ENCODE measurements at regions not wholly inside any gene's neighbourhood (a gene's known extent, or its start where the extent isn't known, plus 50 kb on each side); places are given as distances from the start of the nearest gene placed in this dataset.

DNA sequence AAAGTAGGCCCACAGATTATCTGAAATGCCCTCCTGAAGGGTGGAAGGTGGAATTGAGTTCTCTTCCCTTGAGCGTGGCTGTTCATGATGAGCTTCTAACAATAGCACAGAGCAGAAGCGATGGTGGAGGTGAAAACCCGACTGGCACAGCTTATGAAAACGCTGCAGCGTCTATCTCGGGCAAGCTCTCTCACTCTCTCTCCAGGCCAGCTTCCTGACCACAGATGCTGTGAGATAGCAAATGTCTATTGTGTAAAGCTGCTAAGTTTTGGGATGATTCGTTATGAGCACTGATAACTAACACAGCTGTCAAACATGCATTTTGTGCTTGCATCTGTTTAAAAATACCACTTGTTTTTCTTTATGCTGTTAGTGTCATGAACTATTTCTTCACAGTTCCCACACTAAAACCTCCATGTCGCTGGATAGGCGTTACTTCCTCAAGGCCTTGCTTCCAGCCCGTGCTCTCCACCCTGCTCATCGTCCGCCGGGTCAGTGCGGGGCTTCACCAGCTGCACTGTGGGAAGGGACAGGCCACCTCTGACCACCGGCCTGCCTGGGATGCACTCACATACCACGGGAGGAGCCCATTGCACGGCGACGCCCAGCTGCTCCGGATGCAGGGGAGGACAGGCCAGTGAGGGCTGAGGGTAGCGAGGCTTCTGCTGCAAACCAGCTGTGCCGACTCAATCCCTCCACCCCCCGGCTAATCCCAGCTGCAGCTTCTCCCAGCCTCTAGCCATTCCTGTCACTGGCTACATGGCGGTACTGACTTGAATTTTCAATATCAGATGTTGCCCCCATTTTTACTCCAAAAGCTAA is 60.0 kb upstream of the OTOS start:
- H3K9ac ChIP-seq (ENCODE audit: low read depth, low read length), result no peak overlapping the region
- intact Hi-C loops (cut with micrococcal nuclease), result no loop called here
- H4K5ac ChIP-seq (ENCODE audit: low read depth, low read length), result no peak overlapping the region
- no peak overlapping the region for H3K18ac ChIP-seq (ENCODE audit: low read depth, low read length)
- peak overlapping the region; percentile 9 for H2AFZ ChIP-seq (replicated peaks; ENCODE audit: low read length, poor library complexity)
- H3K56ac ChIP-seq (ENCODE audit: extremely low read depth, insufficient read depth, low read length), result no peak overlapping the region
- ATAC-seq (ENCODE audit: low read depth) (peak; percentile 60), DNase-seq (peak; percentile 6)
- H2BK15ac ChIP-seq (ENCODE audit: low read depth, low read length), result no peak overlapping the region
- H2BK20ac ChIP-seq (ENCODE audit: low read depth, low read length), result no peak overlapping the region
- H3K27ac ChIP-seq (ENCODE audit: insufficient read depth, low read length), result no peak overlapping the region
- H3K27me3 ChIP-seq (ENCODE audit: control insufficient read depth, insufficient read depth, low read length), result peaks cover 36% of the 10 kb centered on the region
- in situ Hi-C loops (cut with MboI; ENCODE audit: low sequenced_read_pairs), result no loop called here
- no peak overlapping the region for H2AK5ac ChIP-seq (ENCODE audit: low read depth, low read length)
- H3K9me1 ChIP-seq (ENCODE audit: insufficient read depth, low read length), result no peaks in the 10 kb centered on the region
- H3K9me3 ChIP-seq (ENCODE audit: control insufficient read depth, insufficient read depth, low read length), result no peaks in the 10 kb centered on the region
- H4K91ac ChIP-seq (ENCODE audit: insufficient read depth, low read depth, low read length), result no peak overlapping the region
- POLR2A ChIA-PET (ENCODE audit: unreplicated experiment), result no interaction called here
- no peak overlapping the region for H2BK5ac ChIP-seq (ENCODE audit: low read depth, low read length, poor library complexity, severe bottlenecking)
- dilution Hi-C loops (cut with HindIII; ENCODE audit: low sequenced_read_pairs, unreplicated experiment), result no loop called here
- H3K4me1 ChIP-seq (ENCODE audit: control insufficient read depth, insufficient read depth, low read length), result peaks cover 5% of the 10 kb centered on the region
- H2AK9ac ChIP-seq (replicated peaks; ENCODE audit: low read depth, low read length, poor library complexity), result no peak overlapping the region
- H3K4me3 ChIP-seq (ENCODE audit: insufficient read depth, low read depth, low read length), result no peak overlapping the region
- H3K79me1 ChIP-seq (ENCODE audit: low read depth in 1 of 2, low read length in 2 of 2), result no peaks in the 10 kb centered on the region
- no peak overlapping the region for H3K14ac ChIP-seq (replicated peaks; ENCODE audit: low read depth, low read length)
- CTCF ChIA-PET, result no interaction called here
- 19% methylated on average over 8 of the region's 24 CpGs; no CpG with 5 or more reads in 1 of the 2 experiments for WGBS, 2 experiments (ENCODE audit: extremely low coverage in 2 of 2, insufficient read length in 1 of 2)
- no peak overlapping the region; the same call in 1 of the 2 replicates for H3K4me2 ChIP-seq (ENCODE audit: low read depth, low read length)
- no peak overlapping the region for H2BK120ac ChIP-seq (ENCODE audit: low read depth, low read length)
- BruUV-seq (replicated peaks), result no TSS peak
- no peaks in the 10 kb centered on the region for H4K20me1 ChIP-seq (ENCODE audit: insufficient read depth, low read length)
- no peaks in the 10 kb centered on the region for H3K36me3 ChIP-seq (ENCODE audit: control insufficient read depth, insufficient read depth, low read length)
- H3K23ac ChIP-seq (ENCODE audit: low read depth, low read length), result no peak overlapping the region
- no peak overlapping the region for H3K4ac ChIP-seq (ENCODE audit: low read depth, low read length)
- no peak overlapping the region for H4K8ac ChIP-seq (ENCODE audit: low read depth in 2 of 2, low read length in 2 of 2)
- no peak for TF ChIP-seq RFX5 (IDR thresholded peaks at IDR 0.05; ENCODE audit: low read depth, low read length)
- no peak for TF ChIP-seq RCOR1 (IDR thresholded peaks at IDR 0.05; ENCODE audit: insufficient replicate concordance, low read length)
- TF ChIP-seq RAD21 (IDR thresholded peaks at IDR 0.05; ENCODE audit: low read length), result no peak
- no peak for TF ChIP-seq CEBPB (IDR thresholded peaks at IDR 0.05; ENCODE audit: low read depth, low read length)
- no peak for TF ChIP-seq MAFK (IDR thresholded peaks at IDR 0.05; ENCODE audit: low read depth, low read length)
- TF ChIP-seq ELK1 (IDR thresholded peaks at IDR 0.05; ENCODE audit: borderline replicate concordance, low read depth, low read length), result no peak
- TF ChIP-seq MAZ (IDR thresholded peaks at IDR 0.05; ENCODE audit: borderline replicate concordance, low read depth, low read length), result no peak
- no peak for TF ChIP-seq USF2 (IDR thresholded peaks at IDR 0.05; ENCODE audit: low read depth, low read length)
- no peak for TF ChIP-seq MXI1 (IDR thresholded peaks at IDR 0.05; ENCODE audit: borderline replicate concordance, low read depth, low read length)
- TF ChIP-seq CHD1 (IDR thresholded peaks at IDR 0.05; ENCODE audit: low read depth, low read length), result no peak
- TF ChIP-seq SMC3 (IDR thresholded peaks at IDR 0.05; ENCODE audit: low read depth, low read length), result no peak
- TF ChIP-seq, protein P1, sequence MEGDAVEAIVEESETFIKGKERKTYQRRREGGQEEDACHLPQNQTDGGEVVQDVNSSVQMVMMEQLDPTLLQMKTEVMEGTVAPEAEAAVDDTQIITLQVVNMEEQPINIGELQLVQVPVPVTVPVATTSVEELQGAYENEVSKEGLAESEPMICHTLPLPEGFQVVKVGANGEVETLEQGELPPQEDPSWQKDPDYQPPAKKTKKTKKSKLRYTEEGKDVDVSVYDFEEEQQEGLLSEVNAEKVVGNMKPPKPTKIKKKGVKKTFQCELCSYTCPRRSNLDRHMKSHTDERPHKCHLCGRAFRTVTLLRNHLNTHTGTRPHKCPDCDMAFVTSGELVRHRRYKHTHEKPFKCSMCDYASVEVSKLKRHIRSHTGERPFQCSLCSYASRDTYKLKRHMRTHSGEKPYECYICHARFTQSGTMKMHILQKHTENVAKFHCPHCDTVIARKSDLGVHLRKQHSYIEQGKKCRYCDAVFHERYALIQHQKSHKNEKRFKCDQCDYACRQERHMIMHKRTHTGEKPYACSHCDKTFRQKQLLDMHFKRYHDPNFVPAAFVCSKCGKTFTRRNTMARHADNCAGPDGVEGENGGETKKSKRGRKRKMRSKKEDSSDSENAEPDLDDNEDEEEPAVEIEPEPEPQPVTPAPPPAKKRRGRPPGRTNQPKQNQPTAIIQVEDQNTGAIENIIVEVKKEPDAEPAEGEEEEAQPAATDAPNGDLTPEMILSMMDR (conservative IDR thresholded peaks at IDR 0.05; ENCODE audit: low read depth, low read length), result no peak
- TF ChIP-seq FOS (IDR thresholded peaks at IDR 0.05; ENCODE audit: low read depth, low read length), result no peak

Measured in IMR-90 (cell line).